EH (cell line): ENCODE measurements at regions not wholly inside any gene's neighbourhood (a gene's known extent, or its start where the extent isn't known, plus 50 kb on each side); places are given as distances from the start of the nearest gene placed in this dataset.

Experiments used
- DNase-seq: peaks from one replicate; pipeline ENCODE4 v3.0.0-alpha.2; 2015; ENCODE audit warnings: low read depth

DNA sequence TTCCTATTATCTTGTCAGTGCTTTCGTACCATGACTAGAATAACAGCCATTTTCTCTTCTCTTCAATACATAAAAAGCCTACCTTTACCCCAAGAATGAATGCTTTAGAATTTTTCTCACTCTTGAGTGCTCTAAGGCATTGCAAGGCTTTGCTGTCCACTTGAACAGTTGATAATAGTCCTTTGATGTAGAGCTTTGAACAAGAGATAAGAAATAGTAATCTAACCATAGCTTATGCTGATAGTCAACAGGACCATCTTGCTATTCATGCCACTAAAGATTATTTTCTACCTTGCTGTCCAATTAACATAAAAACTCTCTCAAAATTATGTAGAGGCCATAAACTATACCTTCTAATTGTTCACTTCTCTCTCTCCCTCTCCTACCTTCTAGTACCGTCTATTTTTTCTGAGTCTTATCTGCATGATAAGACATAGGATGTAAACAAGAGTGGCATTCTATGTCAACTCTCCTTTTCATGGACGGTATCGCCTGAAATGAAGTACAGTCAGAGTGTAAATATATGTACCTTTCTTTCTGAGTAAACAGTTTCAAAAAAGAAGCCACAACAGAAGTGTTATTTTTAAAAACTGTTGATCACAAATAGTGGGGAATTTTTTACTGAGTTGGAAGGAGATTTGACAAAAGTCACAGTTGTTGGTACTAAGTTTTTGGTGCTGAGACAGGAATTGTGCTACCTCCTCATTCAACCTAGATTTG lies 297.9 kb downstream of the NDFIP2 start:
- no peak for DNase-seq

DNA sequence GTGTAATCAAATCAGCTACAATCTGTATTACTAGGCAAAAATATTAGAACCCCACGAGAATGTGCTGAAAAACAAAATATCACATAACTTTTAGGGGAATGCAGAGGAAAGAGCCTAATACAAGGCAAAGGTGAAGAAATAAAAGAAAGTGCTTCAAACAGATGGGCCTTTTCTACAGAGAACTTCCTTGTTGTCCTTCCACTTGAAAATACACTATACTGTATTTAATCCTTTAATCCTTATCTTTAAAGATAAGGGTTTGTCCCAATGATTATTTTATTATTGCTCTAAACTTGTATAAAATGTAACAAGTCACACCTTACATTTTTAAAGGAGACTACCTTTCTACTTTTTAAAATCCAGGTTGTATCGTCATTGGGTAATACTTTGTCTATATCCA lies 296.5 kb downstream of the NDFIP2 start:
- DNase-seq: no peak

DNA sequence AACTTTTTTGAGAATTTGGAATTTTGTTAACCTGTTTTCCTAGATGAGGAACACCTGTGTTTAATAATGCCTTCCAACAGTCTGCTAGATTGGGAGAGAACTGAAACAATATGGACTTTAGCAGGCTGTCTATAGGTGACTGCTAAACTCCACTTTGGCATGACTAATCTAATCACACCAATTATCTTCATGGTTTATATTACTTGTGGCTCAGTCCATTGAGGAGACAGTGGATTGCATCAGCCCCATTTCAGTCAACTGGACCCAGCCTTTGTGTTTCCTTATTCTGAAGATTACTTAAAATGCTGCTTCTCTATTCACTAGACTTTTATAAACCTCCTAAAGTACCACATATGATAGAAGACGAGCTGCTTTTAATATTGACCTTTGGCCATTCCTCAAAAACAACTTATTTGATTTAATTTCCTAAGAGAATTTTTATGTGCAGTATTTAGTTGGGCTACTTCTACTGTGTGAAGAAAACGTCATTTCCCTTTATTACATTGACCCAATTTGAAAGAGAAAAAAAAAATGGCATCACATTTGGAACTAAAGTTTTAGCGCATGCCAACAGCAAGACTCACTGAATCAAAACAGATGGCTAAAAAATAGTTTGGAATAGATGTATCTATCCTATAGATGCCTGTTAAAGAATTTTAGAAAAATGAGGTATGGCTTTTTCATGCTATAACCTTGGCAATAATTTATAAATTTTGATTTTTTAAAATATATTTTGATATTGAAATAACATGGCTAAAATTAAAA lies 295.8 kb downstream of the NDFIP2 start:
- DNase-seq: peak; percentile 65

DNA sequence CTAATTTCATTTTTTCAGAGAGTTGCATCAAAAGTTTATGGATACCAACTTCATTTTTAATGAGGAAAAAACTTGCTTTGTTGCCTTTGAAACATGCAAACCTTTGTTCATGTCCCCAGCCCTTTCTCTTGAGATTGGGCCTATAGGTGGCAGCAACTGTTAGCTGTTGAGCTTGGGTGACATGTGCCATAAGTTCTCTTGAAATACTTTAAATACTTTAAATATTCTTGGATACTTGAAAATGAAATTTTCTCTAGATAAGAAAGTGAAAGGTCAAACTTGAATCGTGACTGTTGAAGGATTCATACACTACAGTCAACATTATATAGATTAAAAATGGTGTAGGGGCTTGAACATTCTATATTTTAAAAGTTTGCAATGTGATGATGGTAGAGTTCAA lies 294.9 kb downstream of the NDFIP2 start:
- peak; percentile 81 for DNase-seq

DNA sequence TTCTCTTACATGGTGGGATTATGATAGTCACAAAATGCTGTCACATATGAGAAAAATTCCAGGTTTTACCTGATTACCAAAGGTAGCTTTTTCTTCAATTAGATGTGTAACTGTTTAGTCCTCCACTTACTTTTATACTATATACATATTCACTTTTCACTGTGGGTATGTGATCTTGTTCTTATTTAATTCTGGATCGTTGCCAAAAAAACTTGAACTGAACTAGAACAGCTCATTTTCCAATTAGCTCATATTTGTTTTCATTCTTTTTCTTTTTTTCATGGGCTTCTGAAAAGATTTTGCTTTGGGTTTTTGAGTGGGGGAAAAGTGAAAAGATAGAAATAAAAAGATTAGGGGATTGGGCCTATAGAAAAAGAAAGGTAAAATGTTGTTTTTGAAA lies 291.9 kb downstream of the NDFIP2 start:
- DNase-seq: no peak

DNA sequence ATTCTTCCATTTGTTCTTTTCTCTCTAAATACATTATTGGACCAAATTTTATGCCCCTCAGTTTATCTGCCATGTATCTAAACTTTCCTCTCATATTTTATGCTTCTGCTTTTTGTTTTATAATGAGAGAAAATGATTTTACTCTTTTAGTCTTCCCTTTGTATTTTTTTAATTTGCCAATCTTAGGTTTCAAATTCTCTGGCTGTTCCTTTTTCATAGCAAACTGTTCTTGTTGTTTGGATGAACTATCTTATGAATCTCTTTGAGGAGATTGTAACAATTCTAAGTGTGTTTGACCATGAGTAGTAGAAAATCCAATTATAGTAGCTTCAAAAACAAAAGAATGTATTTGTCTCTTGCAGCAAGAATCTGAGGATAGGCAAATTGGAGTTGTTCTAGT lies 290.5 kb downstream of the NDFIP2 start:
- no peak for DNase-seq

DNA sequence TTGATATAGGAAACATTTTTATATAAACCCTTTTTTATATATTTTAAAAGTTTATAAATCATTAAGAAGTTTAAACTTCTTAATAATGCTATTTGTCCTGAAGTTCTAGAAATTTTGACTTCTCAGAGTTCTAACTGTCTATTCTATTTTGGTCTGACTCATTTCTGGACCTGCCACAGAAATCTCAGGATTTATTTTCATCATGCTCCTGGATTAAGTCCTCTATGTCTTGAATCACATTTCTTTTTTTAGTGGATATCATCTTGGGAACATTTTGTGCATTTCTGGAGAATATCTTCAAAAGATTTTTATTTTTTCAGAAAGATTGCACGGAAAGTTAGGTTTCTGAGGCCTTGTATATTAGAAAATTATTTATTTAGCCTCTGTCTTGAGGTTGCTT lies 289.1 kb downstream of the NDFIP2 start:
- no peak for DNase-seq

DNA sequence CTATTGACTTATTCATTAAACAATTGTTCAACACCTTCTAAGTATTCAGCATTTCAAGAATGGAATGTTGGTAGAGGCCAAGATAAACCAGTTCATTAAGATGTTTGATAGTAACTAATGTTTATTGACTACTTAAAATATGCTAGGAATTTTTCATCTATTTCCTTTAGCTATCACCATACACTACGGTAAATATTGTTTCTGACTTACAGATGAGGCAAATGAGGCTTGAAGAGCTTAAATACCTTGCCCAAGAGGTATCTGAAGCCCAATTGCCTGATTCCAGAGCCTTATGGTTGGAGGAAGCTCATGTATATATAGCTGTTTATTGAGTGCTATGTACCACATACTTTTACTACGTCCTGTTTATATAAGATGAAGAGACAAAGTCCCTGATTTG lies 286.2 kb downstream of the NDFIP2 start:
- peak; percentile 45 for DNase-seq

DNA sequence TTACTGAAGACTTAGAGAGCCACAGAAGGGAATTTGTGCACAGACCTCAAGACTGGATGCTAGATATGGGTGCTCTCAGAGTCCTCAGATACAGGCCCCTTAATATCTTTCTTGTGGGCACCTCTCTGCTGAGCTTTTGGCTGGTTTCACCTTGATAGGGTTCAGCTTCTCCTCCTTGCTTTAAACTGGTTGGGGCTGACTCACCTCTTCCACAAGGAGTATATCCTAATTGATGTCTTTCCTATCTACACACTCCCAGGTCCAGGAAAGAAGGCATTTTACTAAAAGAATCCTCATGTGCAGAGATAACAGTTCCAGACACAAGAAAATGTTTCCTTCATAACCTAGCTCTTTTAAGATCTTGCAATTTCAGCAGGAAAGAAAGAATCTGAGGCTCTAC lies 284.4 kb downstream of the NDFIP2 start:
- no peak for DNase-seq

DNA sequence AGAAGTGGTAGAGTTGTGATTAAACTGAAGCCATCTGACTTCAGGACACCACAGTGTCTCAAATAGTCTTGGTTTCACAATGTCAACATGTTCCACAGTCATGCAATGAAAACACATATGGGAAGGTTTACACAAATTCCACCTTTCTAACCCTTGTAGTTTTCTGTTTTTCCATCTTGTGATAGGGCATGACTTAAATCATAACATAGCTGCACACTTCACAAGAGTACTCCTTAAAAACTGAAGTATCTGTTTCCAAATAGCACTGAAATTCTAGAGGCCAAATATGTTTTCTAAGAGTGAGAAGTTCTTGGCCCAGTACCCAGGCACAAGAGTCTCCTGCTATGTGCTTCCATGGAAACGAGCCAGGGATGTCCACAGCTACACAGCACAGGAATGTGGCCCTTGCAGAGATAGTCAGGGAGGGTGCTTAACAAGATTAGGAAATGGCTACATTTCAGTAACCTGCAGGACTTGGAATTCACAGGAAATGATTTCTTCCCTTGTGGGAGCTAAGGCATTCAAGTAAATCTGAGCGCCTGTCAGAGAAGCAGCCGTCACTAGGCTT lies 269.1 kb downstream of the NDFIP2 start:
- peak; percentile 99 for DNase-seq

DNA sequence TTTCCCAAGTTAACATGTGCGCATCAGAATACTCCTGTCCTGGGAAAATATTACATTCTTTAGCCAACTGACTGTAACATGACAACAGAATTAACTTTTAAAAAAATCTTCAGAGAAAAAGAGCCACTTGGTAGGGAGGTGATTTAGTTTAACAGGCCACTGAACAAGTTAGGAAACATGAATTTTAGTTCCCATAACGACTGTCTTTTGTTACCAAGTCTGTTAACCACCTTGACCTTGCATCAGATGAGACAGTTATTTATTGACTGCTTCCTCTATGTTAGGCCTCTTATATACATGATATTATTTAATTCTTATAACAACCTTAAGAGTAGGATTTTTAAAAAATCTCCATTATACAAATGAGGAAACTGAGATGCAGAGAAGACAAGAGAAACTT lies 268.6 kb downstream of the NDFIP2 start:
- DNase-seq: no peak

DNA sequence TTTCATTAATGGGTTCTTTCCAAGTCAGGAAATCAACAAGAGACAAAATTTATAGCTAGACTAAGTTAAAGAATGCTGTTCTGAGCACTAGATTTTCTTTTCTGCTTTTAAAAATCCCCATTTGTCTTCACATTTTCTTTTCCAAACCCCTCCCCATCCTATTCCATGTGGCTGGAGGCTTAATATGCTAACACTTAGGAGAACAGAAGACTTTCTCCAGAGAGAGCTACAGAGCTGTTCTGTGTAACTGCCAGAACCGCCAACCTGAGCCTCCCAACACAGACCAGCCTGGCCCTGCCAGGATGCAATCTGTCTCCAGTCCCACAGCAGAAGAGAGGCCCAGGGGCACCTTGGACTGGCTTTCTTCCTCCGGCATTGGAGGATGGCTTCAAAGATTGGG lies 264.1 kb downstream of the NDFIP2 start:
- no peak for DNase-seq

DNA sequence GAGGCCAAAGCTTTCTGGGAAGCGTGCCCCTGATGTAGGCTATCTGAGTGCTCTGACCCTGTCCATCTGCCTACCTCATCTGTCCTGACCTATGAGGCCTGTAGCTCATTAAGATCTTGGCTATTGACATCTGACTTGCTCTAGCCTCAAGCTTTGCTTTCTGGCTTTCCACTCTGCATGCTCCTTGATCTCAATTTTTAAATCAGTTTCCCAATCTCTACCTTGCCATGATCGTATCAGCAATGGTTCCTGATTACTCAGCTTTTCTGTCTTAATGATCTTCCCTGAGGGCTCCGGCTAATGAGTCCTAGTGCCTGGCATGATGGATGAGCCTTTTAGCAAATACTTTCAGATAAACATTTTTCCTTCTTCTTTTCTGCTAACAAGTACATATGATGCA lies 262.0 kb downstream of the NDFIP2 start:
- no peak for DNase-seq

DNA sequence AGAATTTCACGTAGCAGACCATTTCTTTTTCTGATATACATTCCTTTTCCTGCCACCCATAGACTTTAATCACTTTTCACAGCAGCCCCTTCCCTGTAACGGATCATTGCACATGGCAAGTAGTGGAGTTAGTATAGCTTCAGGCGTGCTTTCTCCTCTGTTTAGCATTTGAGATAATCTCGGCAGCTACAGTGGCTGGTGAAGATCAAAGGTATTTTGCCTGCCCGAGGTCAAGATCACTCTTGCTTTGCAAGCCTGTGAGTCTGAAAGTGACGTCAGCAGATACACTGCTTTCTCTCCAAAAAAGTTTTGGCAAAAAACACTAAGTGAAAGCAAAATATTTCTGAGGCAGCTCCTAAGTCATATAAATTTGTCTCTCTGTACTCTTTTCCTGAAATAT lies 260.0 kb downstream of the NDFIP2 start:
- peak; percentile 54 for DNase-seq

DNA sequence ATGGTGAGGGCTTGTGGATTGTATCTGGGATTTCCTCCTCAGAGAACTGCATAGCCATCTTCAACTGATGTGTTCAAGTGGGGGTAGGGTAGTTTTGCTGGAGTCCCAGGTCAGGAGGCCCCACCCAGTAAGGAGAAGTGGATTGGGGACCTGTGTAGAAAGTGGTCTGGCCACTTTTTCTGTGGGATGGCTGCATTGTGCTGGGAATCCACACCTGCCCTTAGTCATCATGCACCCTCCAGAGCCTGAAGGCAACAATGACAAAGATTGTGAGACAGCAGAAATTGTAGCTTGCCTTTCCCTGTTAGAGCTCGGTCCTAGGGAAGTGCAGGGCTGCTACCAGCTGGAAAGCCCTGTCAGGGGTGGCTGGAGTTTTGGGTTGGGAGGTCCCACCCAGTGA lies 255.4 kb downstream of the NDFIP2 start:
- no peak for DNase-seq

DNA sequence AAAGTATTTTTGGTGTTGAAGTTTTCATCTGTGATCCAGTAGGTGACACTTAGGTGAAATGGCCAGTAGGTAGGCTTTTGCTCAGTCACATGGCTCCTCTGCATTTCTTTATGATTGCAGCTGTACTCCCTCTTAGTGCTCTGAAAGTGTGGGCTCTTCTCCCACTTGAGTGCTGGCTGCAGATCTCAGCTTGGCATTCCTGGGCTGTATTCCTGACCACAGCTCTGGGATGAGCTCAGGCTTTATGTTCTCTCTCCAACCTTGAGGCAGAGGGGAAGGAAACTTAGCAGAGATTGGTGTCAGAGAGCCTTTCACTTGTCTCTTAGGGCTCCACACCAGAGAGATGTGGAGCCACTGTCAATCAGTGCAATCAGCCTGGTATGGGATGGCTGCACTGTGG lies 254.3 kb downstream of the NDFIP2 start:
- peak; percentile 50 for DNase-seq

DNA sequence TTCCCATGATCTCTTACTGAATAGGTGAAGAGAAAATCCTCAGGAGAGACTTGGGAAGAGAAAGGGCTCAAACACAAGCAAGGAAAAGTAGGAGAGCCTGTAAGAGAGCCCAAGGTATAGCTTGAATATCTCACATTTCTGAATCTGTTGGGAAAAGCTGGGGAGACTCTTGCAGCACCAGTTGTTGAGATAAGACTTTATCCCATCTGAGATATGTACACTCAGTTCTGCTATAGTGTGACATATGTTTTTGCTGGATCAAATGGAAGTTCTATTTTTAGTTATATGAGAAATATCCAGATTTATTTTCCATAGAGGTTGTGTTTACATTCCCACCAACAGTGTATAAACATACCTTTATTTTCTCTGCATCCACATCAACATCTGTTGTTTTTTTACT lies 246.1 kb downstream of the NDFIP2 start:
- no peak for DNase-seq

DNA sequence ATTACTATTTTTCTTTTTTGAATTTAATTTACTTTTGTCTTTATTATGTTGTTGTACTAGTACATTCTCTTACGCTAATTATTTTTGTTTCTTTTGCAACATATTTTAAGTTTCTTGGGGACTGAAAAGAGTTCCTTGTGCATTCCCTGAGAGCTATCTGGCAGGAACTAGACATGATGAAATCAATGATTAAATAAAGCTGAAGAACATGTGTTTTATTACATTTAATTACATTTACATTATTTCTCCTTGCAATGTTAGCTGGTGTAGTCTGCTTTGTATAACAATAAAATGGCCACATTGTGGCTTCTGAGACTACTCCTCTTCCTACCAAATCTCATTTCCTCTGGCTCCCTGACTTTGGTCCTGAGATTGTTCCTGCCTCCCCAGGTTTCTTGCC lies 244.9 kb downstream of the NDFIP2 start:
- no peak for DNase-seq

DNA sequence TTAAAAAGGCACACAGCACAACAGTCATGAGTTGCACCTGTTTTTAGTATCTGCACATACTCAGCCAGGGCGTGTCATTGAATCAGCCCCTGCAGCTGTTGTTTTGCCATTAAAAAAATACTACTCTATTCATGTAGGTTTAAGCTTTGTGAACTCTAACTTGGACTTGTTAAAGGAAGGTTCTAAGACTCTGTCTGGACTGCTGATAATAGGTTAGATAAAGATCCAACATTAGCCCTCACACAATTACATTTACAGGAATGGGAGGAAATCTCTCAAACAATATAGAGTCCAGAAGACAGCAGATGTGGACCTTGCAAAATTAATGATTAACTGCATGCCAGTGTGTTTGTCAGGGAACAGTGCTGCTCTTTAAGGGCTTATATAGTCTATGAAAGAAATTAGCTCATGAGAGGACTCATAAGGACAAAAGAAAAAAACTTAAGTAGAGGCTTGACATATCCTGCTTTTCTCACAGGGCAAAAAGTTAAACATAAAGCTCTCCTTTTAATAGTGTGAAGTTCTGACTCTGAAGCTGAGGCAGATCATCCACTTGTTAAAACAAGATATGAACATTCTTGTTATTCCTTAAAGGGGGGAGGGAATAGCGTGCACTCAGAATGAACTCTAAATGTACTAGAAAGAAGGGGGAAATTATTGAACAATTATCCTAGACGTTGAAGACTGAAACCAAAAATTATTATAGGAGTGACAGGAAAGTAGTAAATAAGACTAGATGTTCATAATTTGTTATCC lies 243.6 kb downstream of the NDFIP2 start:
- DNase-seq: no peak

DNA sequence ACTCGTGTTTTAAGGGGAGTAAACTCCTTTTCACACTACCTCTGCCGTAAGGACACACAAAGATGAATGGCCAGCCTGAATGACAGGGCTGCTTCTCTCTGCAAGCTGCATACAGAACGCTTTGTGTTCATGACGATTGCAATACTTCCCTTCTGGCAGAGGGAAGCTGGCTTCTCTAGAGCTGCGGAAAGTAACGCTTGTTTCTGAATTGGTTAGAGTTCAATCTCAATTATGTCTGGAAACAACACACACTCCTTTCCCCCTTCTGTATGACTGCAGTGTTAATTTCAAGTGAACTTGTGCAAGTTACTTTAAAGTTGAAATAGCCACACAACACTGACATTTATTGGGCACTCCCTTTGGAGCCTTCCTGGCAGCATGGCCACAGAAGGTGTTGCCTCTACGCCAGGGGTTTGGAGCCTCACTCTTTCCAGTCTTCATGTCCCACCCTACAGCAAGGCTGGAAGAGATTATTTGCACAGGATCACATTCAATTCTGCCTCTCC lies 242.6 kb downstream of the NDFIP2 start:
- no peak for DNase-seq

DNA sequence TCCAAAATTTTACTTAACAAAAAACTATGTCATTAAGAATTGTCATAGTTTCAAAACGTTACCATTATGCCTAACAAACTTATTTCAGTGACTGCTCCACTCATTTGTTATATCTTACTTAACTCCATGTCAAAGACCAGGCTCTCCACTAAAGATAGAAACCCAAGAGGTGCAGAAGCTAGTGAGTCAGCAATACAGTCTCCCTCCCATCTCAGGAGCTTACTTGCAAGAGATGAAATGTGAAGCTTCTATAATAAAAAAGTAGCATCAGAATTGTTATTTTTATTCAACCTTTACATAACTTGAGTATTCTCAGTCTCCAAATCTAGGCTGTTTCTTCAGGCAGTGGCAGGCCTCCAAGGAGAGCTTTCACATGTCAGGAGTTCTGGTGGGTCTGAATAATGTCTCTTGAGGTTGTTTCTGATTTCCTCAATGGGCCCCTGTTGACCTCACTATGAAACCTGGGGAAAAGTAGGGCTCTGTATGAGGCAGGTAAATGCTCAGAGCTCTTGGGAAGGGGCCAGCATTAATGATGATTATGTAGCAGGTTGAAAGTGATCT lies 242.0 kb downstream of the NDFIP2 start:
- no peak for DNase-seq

DNA sequence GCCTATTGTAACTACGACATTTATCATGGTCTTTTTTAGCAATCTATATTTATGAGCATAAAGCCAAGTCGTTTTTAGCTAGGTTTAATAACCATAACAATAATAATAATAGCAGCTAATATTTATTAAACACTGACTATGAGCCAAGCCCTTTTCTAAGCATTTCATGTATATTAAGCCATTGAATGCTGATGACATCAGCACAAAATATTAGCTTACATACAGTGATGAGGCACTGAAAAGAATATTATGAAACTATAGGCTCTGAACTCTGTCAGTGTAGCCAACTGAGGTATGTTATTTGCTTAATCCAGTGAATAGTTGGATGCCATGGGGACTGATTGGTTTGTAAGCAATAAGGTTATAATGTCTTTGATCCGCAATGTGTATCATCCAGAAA lies 235.2 kb downstream of the NDFIP2 start:
- DNase-seq: no peak
